ENCODE measurements at regions not wholly inside any gene's neighbourhood (a gene's known extent, or its start where the extent isn't known, plus 50 kb on each side); places are given as distances from the start of the nearest gene placed in this dataset.

DNA sequence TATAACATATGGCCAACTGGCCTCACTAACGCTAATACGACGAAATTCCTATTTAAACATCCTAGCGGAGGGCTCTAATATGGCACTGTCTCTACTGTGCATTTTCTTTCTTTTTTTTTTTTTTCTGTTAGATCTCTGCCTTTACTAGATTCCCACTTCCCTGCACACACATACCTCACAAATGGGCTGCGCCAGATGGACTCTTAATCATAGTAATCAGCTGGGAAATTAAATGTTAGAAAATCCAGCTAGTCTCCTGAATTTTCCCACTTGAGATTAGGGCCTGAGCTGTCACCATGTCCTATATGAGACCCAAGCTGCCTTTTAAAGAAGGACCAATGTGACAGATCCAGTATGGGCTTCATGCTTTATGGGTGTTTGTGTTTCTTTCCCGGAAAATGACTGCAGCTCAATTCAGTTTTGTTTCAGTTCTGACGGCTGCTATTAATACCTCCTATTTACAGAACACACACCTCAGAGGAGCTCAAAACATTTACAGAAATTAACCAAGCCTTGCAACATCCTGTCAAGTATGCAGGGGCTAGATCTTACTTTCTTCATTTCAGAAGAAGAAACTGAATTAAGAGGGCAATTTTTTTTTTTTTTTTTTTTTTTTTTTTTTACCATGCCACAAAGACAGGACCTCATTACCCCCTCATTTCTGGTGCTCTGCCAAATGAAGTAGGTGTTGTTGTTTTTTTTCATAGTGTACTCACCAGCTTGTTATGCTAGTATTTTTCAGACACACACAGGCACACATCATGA, 49.8 kb upstream of the BLID start:
- TF ChIP-seq, protein P1, sequence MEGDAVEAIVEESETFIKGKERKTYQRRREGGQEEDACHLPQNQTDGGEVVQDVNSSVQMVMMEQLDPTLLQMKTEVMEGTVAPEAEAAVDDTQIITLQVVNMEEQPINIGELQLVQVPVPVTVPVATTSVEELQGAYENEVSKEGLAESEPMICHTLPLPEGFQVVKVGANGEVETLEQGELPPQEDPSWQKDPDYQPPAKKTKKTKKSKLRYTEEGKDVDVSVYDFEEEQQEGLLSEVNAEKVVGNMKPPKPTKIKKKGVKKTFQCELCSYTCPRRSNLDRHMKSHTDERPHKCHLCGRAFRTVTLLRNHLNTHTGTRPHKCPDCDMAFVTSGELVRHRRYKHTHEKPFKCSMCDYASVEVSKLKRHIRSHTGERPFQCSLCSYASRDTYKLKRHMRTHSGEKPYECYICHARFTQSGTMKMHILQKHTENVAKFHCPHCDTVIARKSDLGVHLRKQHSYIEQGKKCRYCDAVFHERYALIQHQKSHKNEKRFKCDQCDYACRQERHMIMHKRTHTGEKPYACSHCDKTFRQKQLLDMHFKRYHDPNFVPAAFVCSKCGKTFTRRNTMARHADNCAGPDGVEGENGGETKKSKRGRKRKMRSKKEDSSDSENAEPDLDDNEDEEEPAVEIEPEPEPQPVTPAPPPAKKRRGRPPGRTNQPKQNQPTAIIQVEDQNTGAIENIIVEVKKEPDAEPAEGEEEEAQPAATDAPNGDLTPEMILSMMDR (IDR thresholded peaks at IDR 0.05; ENCODE audit: insufficient read depth, low read depth, low read length) = no peak
- TF ChIP-seq EZH2 (IDR thresholded peaks at IDR 0.05; ENCODE audit: insufficient read depth, low read length) = no peak

All from astrocyte (in vitro differentiated cells and primary cell).